ENCODE measurements at regions not wholly inside any gene's neighbourhood (a gene's known extent, or its start where the extent isn't known, plus 50 kb on each side); places are given as distances from the start of the nearest gene placed in this dataset.
"Not testable (repeated sequence)": the region's sequence is repeated elsewhere in the genome, so short reads cannot be mapped to it uniquely, and the experiment has no call there.

DNA sequence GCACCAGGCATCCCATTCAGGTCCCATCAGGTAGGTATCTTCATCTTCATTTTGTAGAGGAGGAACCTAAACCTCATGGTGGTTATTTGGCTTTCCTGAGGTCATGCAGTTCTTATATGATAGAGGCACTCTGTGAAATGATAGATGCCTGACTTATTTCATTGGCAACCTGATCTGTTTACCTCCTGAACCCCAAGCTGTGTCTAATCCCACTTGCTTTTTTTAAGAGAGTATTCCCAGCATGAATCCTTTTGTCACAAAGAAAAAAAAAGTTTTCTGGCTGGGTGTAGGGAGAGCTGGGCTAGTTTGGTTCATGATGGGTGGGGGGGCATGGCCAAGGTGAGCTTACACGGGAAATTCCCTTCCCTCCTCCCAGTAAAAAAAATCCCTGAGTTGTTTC lies 154.2 kb downstream of the TENT5C start:
- Histone ChIP-seq H3K36me3 (ENCODE audit: control insufficient read depth, insufficient read depth, low read length) (no peaks in the 10 kb centered on the region), H3K27me3 (ENCODE audit: control insufficient read depth, insufficient read depth, low read length) (no peaks in the 10 kb centered on the region), H3K4me3 (ENCODE audit: low read depth, low read length) (no peak overlapping the region)
- TF ChIP-seq, protein P1, sequence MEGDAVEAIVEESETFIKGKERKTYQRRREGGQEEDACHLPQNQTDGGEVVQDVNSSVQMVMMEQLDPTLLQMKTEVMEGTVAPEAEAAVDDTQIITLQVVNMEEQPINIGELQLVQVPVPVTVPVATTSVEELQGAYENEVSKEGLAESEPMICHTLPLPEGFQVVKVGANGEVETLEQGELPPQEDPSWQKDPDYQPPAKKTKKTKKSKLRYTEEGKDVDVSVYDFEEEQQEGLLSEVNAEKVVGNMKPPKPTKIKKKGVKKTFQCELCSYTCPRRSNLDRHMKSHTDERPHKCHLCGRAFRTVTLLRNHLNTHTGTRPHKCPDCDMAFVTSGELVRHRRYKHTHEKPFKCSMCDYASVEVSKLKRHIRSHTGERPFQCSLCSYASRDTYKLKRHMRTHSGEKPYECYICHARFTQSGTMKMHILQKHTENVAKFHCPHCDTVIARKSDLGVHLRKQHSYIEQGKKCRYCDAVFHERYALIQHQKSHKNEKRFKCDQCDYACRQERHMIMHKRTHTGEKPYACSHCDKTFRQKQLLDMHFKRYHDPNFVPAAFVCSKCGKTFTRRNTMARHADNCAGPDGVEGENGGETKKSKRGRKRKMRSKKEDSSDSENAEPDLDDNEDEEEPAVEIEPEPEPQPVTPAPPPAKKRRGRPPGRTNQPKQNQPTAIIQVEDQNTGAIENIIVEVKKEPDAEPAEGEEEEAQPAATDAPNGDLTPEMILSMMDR (IDR thresholded peaks at IDR 0.05; ENCODE audit: insufficient read depth, low read depth, low read length): no peak
- ChIA-PET CTCF (interaction anchor here (0.7 to 9.2 kb wide), 4 partner anchors 66 to 223 kb away, joined by 3 to 142 read pairs (median 4); no protein-coding TSS in a partner anchor), POLR2A (no interaction called here)
- no peak for DNase-seq (ENCODE audit: low read depth)

DNA sequence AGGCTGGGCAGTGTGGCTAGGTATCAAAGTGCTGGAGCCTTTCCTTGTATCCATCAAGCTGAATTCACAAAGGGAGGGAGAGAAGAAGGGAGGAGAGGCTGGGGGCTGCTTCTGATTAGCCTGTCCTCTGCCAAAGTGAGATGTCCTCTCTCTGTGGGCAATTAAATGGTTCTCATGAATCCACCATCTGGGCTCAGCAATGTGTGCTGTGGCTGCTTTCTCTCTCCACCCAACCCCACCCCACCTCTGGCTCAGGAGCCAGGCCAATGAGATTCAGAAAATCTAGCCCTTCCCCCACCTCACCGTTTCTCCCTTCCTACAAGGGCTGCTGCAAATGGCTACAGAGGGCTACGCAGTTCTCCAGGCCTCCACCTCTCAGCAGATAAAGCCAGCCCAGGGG lies 154.6 kb downstream of the TENT5C start:
- DNase-seq (ENCODE audit: low read depth): no peak
- Histone ChIP-seq H3K36me3 (ENCODE audit: control insufficient read depth, insufficient read depth, low read length) (no peaks in the 10 kb centered on the region), H3K27me3 (ENCODE audit: control insufficient read depth, insufficient read depth, low read length) (no peaks in the 10 kb centered on the region), H3K4me3 (ENCODE audit: low read depth, low read length) (no peak overlapping the region)
- TF ChIP-seq, protein P1 (IDR thresholded peaks at IDR 0.05; ENCODE audit: insufficient read depth, low read depth, low read length): no peak
- ChIA-PET POLR2A (no interaction called here), CTCF (interaction anchor here (0.7 to 9.2 kb wide), 5 partner anchors 20 to 247 kb away, joined by 3 to 142 read pairs (median 3); no protein-coding TSS in a partner anchor)

DNA sequence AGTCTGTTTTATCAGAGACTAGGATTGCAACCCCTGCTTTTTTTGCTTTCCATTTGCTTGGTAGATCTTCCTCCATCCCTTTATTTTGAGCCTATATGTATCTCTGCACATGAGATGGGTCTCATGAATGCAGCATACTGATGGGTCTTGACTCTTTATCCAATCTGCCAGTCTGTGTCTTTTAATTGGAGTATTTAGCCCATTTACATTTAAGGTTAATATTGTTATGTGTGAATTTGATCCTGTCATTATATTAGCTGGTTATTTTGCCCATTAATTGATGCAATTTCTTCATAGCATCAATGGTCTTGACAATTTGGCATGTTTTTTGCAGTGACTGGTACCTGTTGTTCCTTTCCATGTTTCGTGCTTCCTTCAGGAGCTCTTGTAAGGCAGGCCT lies 161.7 kb downstream of the GDAP2 start:
- CTCF ChIA-PET: interaction anchor here (1.0 kb wide), 1 partner anchor 128 kb away, joined by 3 read pairs; no protein-coding TSS in a partner anchor
- DNase-seq (ENCODE audit: low read depth); H3K36me3 ChIP-seq (ENCODE audit: control insufficient read depth, insufficient read depth, low read length); H3K4me3 ChIP-seq (ENCODE audit: low read depth, low read length); H3K27me3 ChIP-seq (ENCODE audit: control insufficient read depth, insufficient read depth, low read length); POLR2A ChIA-PET: not testable (repeated sequence)

DNA sequence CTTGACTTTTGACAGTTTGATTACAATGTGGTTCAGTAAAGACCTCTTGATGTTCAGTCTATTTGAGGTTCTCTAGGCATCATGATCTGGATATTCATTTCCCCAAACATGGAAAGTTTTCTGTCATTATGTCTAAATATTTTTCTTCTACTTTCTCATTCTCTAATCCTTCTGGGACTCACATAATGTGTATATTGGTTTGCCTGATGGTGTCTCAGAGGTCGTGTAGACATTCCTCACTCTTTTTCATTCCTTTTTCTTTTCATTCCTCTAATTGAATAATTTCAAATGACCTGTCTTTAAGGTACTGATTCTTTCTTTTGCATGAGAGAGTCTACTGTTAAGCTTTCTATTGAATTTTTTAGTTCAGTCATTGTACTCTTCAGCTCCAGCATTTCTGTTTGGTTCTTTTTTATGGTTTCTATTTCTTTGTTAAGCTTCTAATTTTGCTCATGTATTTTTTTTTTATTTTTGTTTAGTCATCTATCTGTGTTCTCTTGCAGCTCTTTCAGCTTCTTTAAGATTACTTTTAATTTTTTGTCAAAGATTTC lies 158.4 kb downstream of the GDAP2 start:
- Histone ChIP-seq H3K36me3 (ENCODE audit: control insufficient read depth, insufficient read depth, low read length) (no peaks in the 10 kb centered on the region), H3K4me3 (ENCODE audit: low read depth, low read length) (no peak overlapping the region), H3K27me3 (ENCODE audit: control insufficient read depth, insufficient read depth, low read length) (no peaks in the 10 kb centered on the region)
- no peak for DNase-seq (ENCODE audit: low read depth)
- TF ChIP-seq, protein P1 (IDR thresholded peaks at IDR 0.05; ENCODE audit: insufficient read depth, low read depth, low read length): no peak
- ChIA-PET POLR2A (no interaction called here), CTCF (interaction anchor here (0.7 to 1.6 kb wide), 3 partner anchors 24 to 125 kb away, joined by 3 to 5 read pairs (median 3); no protein-coding TSS in a partner anchor)

DNA sequence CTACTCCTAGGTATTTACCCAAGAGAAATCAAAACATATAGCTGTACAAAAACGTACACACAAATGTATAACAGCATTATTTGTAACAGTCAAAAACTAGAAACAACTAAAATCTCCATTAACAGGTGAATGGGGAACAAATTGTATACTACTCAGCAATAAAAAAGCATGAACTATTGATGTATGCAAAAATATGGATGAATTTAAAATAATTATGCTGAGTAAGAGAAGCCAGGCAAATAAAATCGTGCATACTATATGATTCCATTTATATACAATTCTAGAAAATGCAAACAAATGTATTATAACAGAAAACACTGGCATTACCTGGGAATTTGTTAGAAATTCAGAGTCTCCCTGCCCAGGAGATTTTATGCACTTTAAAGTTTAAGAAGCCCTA lies 150.1 kb downstream of the GDAP2 start:
- no peak for DNase-seq (ENCODE audit: low read depth)
- Histone ChIP-seq H3K4me3 (ENCODE audit: low read depth, low read length) (no peak overlapping the region), H3K27me3 (ENCODE audit: control insufficient read depth, insufficient read depth, low read length) (no peaks in the 10 kb centered on the region), H3K36me3 (ENCODE audit: control insufficient read depth, insufficient read depth, low read length) (no peaks in the 10 kb centered on the region)
- ChIA-PET CTCF (interaction anchor here (1.2 kb wide), 1 partner anchor 244 kb away, joined by 3 read pairs; no protein-coding TSS in a partner anchor), POLR2A (interaction anchor here (0.7 kb wide), 1 partner anchor 8 kb away, joined by 3 read pairs; no protein-coding TSS in a partner anchor)
- TF ChIP-seq, protein P1 (IDR thresholded peaks at IDR 0.05; ENCODE audit: insufficient read depth, low read depth, low read length): no peak

All from BJ (cell line).